ENCODE measurements at regions not wholly inside any gene's neighbourhood (a gene's known extent, or its start where the extent isn't known, plus 50 kb on each side); places are given as distances from the start of the nearest gene placed in this dataset.

GRCh38 chr14:56874375-56874774 lies 64.1 kb upstream of the OTX2 start:
- TF ChIP-seq CTCF (IDR thresholded peaks at IDR 0.05; ENCODE audit: borderline replicate concordance, control extremely low read depth, extremely low read depth, insufficient read depth, missing control alignments) = peak; percentile 38
- DNase-seq (ENCODE audit: low spot score) = peak; percentile 11
- in situ Hi-C loops (cut with MboI; ENCODE audit: low sequenced_read_pairs, unreplicated experiment) = no loop called here

GRCh38 chr14:56870336-56870735 lies 60.1 kb upstream of the OTX2 start:
- no peak for TF ChIP-seq CTCF (IDR thresholded peaks at IDR 0.05; ENCODE audit: borderline replicate concordance, control extremely low read depth, extremely low read depth, insufficient read depth, missing control alignments)
- no peak for DNase-seq (ENCODE audit: low spot score)
- in situ Hi-C loops (cut with MboI; ENCODE audit: low sequenced_read_pairs, unreplicated experiment) = no loop called here

GRCh38 chr14:56868660-56869059 lies 58.4 kb upstream of the OTX2 start:
- in situ Hi-C loops (cut with MboI; ENCODE audit: low sequenced_read_pairs, unreplicated experiment) = no loop called here
- TF ChIP-seq CTCF (IDR thresholded peaks at IDR 0.05; ENCODE audit: borderline replicate concordance, control extremely low read depth, extremely low read depth, insufficient read depth, missing control alignments) = no peak
- no peak for DNase-seq (ENCODE audit: low spot score)

GRCh38 chr14:56862836-56863235 lies 52.6 kb upstream of the OTX2 start:
- in situ Hi-C loops (cut with MboI; ENCODE audit: low sequenced_read_pairs, unreplicated experiment) = no loop called here

GRCh38 chr14:56860441-56860840 lies 50.2 kb upstream of the OTX2 start:
- no peak for DNase-seq (ENCODE audit: low spot score)
- in situ Hi-C loops (cut with MboI; ENCODE audit: low sequenced_read_pairs, unreplicated experiment) = no loop called here
- no peak for TF ChIP-seq CTCF (IDR thresholded peaks at IDR 0.05; ENCODE audit: borderline replicate concordance, control extremely low read depth, extremely low read depth, insufficient read depth, missing control alignments)

More at GRCh38 chr14:56862836-56863235, 52.6 kb upstream of the OTX2 start:
- DNase-seq (ENCODE audit: low spot score) = no peak
- no peak for TF ChIP-seq CTCF (IDR thresholded peaks at IDR 0.05; ENCODE audit: borderline replicate concordance, control extremely low read depth, extremely low read depth, insufficient read depth, missing control alignments)
